NCI-H526 treated with DMSO at 0.1 percent for 48 hours (cell line): ENCODE measurements at regions not wholly inside any gene's neighbourhood (a gene's known extent, or its start where the extent isn't known, plus 50 kb on each side); places are given as distances from the start of the nearest gene placed in this dataset.
A peak's percentile ranks its signal among the peaks of the same experiment; 100 is the strongest.

Experiments
- DNase-seq: peaks from one replicate; lab custom pipeline; 2025; lab: John Stamatoyannopoulos, UW

DNA sequence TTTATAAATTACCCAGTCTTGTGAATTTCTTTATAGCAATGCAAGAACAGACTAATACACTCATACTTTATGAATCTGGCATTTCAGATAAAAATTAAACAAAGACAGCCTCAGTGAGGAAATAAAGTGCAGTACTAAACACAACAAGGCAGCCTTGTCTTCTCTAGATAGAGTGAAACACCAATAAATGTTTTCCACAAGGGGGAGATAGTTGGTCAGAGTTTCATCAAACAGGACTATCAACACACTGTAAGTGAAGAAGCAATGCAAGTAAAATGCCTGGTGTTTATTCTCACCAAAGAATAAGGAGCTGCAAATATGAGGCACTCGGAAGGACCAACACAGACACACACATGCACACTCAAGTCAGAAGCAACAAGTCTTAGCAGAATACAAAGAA, 62.8 kb downstream of the FAM9B start:
- peak; percentile 40 for DNase-seq

- no peak for DNase-seq
Observed at GRCh38 chrX:8969378-8969777, 64.5 kb downstream of the FAM9B start.

GRCh38 chrX:8967461-8967860, 66.5 kb downstream of the FAM9B start:
- DNase-seq: no peak

DNA sequence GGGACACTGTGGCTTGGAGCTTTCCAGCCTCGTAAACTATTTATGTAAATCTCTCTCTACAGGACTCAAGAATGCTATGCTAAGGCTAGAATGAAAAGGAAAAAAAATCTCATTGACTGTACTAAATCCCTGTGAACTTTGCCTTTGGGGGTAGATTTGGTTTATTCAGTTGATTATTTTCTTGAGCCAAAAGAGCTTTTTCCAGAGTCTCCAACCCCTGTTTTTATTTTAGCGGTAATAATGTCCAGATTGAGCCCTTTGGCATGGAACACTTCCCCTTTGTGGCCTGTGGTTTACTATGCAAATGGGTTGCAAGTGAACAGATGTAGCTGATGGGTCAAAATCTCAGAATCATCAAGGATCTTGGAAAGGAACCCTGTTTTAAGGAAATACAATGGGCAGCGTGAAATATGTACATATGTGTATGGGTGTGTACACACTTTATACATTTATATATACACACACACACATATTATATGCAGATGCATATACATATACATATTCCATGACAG, 72.9 kb downstream of the FAM9B start:
- peak; percentile 9 for DNase-seq

DNA sequence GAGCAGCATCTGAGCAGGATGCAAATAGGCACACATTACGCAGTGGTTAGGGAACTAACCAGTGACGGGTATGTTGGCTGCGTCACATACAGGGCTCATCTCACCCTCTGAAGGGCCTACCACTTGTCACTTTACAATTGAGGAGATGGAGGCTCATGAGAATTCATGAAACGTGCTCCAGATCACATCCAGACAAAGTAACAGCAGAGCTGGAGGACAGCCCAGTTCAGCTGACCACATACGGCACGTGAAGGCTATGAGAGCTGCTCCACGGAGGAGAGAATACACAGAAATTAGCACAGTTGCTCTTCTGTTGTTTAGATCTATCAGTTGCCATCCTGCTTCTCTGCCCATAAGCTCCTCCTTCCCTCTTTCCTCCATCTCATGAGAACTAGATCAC, 78.4 kb downstream of the FAM9B start:
- no peak for DNase-seq

DNA sequence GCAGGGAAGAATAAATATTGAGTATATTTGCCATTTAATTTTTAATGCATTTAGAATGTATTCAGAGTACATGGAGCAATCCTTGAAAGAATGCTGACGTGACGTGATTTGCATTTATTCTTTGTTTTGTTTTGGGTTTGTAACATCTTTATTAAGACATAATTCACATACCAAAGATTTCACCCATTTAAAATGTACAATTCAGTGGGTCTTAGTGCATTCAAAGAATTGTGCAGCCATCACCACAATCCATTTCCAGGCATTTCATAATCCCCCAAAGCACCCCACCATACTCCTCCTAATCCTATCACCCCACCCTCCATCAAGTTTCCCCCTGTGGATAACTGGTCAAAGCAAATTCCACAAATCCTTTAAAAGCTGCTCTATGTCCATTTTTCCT, 87.4 kb downstream of the FAM9B start:
- DNase-seq: no peak

- DNase-seq: no peak
Observed at GRCh38 chrX:8939322-8939721, 94.6 kb downstream of the FAM9B start.

DNA sequence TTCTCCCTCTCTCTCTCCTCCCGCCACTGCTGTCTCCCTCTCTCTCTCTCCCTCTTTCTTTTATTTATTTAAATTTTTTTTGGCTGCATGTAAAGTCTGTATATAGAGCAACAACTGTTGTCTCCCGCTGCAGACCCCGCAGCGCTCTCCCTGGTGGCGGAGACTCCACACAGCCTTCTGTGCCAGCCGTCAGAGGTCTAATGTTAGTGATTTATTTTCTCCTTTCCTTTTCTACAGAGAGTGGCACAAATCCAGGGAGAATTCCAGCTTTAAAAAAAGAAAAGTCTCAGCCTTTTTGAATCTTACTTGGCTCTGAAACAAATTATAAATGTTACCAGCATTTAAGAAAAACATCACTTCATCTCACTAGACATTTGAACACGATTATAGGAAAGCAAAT, 106.2 kb downstream of the FAM9B start:
- no peak for DNase-seq

DNA sequence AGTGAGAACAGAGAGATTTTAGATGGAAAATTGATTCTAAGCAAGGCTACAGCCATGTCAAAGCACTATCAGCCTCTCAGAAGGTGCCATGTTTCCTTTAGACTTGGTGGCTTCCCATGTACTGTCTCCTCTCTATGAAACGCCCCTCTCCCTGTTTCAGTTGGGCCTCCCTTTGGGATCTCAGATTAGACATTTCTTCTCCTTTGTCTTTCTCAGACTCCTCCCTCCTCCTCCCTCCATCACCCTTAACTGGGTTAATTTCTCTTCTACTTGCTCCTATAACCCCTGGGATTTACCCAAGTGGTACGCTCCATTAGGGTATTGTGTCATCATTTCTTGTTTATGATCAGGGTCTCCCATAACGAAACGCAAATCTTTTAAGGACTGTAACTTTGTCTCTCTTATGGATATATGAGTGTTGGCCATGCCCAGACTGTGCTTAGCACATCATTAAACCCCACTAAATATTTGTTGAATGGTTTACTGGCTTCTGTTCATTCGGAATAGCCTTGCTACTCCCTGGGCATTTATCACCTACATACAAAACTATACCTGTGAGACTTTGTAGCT, 106.8 kb downstream of the FAM9B start:
- DNase-seq: no peak

DNA sequence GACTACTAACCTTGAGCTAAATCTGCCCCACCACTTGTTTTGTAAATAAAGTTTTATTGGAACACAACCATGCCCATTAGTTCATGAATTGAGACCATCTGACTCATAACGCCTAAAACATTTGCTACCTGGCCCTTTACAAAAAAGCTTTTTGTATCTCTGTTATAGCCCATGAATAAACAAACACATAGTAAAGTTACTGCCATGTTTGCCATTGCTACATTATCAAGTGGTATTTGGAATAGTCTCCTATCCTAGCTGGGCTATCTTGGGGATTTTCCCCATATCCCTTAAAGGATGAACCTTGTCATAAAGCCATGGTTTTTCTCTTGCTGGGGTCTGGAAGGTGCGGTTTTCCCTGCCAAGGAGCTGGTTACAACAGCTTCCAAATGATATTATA, 112.3 kb downstream of the FAM9B start:
- no peak for DNase-seq

DNA sequence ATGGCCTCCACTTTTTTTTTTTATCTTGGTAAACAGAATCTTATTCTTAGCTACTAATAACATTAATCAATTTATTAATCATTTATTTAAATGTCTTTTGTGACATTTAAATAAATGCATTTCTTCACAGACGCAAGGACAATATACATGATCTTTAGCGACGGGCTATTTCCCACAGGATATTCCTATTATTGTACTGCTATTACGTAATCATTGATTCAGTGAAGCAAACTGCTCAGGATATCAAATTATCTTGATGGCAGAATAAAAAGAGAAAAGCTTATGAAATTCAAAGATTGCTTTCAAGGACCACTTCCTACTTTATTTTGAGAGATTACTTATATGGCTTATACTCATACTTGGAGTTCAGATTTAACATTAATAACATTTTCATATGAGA, 114.1 kb downstream of the FAM9B start:
- no peak for DNase-seq

GRCh38 chrX:8916697-8917096, 115.5 kb upstream of the FAM9A start:
- no peak for DNase-seq

- DNase-seq: no peak
Observed at GRCh38 chrX:8914681-8915080, 113.5 kb upstream of the FAM9A start.

DNA sequence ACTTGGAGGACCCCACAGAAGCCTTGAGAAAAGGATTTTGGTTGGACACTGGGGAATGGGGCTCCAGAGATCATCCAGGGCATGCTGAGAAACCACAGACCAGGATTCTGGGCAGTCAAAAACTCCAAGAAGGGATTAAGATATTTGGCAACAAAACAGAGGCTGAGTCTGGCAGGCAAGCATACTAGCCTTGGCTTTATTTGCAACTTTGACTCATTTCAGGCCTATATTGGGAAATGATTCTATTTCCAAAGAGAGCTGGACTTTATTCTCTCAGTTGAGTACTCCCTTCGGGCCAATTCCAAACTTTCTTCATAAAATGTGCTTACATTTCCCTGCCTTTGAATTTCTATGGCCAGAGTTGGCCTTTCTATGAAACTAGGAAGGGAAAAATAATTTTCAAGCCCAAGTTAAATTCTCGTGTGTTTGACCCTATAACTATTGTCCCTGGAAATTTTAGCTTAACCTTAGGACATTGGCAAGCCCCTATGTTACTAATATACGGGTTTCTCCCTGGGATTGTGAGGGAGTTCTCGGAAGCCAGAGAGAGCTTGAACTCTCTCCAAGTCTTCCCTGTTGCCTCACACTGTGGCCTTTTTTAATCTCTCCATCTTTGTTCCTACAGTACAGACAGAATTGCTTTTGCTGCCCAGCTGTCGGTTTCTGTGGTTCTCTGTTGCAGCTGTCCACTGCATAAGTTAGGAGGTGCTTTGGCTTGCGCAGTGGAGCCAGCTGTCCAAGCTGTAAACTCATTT, 112.6 kb upstream of the FAM9A start:
- no peak for DNase-seq

- no peak for DNase-seq
Observed at GRCh38 chrX:8907688-8908087, 106.5 kb upstream of the FAM9A start.

GRCh38 chrX:8906299-8906938, 105.2 kb upstream of the FAM9A start:
- DNase-seq: no peak

DNA sequence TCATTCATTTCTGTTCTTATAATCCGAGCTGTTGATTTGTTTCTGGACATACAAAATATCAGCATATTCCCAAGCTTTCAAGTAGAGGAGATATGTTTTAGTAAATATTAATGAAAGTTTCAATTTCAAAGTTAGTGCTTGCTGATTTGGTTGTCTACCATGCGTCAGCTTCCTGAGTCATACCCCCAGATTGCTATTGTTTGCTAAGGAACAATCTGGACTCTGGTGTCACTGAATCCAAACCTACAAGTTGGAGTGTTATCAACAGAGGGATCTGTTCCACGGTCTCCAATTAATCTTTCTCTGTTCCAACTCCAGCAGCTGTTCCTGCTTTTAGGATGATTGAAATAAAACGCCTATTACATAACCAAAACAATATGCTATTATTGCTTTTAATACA, 96.1 kb upstream of the FAM9A start:
- no peak for DNase-seq

DNA sequence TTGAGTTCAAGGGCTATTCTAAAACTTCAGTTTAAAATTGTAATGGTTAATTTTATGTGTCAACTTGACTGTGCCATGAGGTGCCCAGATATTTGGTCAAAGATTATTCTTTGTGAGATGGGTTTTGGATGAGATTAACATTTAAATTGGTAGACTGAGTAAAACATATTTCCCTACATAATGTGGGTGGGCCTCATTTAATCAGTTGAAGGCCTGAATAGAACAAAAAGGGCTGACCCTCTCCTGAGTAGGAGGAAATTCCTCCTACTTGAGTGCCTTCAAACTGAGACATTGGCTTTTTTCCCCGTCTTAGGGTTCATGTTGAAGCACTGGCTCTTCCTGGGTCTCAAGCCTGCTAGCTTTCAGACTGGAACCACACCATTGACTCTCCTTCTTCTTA, 89.6 kb upstream of the FAM9A start:
- no peak for DNase-seq

- DNase-seq: no peak
Observed at GRCh38 chrX:8887004-8887403, 85.8 kb upstream of the FAM9A start.

GRCh38 chrX:8879750-8880149, 78.6 kb upstream of the FAM9A start:
- no peak for DNase-seq

GRCh38 chrX:8873956-8874355, 72.8 kb upstream of the FAM9A start:
- DNase-seq: no peak

- no peak for DNase-seq
Observed at GRCh38 chrX:8873102-8873501, 71.9 kb upstream of the FAM9A start.

- DNase-seq: no peak
Observed at GRCh38 chrX:8870411-8870810, 69.2 kb upstream of the FAM9A start.
